ENCODE measurements at regions not wholly inside any gene's neighbourhood (a gene's known extent, or its start where the extent isn't known, plus 50 kb on each side); places are given as distances from the start of the nearest gene placed in this dataset.

DNA sequence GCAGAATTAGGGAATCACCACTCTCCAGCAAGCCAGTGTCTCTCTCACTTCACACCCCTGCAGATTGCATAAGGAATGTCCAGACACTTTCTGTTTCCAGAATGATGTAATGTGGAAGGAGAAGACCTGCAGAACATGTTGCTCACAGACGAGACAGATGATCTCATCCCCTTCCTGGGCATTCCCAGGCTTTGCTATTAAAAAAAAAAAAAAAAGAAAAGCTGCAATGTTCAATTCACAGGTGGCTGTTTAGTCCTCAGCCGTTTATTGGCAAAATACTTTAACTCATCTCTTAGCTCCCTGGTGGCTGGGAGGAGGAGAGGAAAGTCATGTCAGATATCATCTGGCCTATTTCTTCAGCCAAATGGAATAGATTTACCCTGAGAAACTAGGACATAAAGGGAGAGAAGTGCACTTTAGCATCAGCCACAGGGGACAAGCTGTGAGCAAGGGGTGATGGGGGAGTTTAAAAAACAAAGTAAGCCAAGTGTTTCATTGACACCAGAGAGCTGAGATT, 95.9 kb upstream of the TNC start:
- DNase-seq (ENCODE audit: low spot score) (no peak), FAIRE-seq (no peak), ATAC-seq (no peak)
- Histone ChIP-seq H3K4me3 (replicated peaks in 1 of 3; ENCODE audit: insufficient read depth in 1 of 3, low read depth in 2 of 3, low read length in 3 of 3) (no peak overlapping the region), H2AFZ (ENCODE audit: low read length) (no peak overlapping the region), H3K9ac (ENCODE audit: insufficient read depth, low read depth, low read length) (no peak overlapping the region), H3K9me3 (ENCODE audit: low read length) (no peaks in the 10 kb centered on the region), H3K27me3 (ENCODE audit: control insufficient read depth in 1 of 2, insufficient read depth in 2 of 2, low read length in 2 of 2) (no peaks in the 10 kb centered on the region), H3K4me2 (ENCODE audit: low read depth, low read length) (no peak overlapping the region), H3K27ac (ENCODE audit: extremely low read length, insufficient read depth, low read length) (no peak overlapping the region), H3K79me2 (ENCODE audit: insufficient read depth, low read length) (no peaks in the 10 kb centered on the region), H3K36me3 (replicated peaks in 1 of 2; ENCODE audit: control insufficient read depth in 1 of 2, insufficient read depth in 2 of 2, low read length in 2 of 2) (no peaks in the 10 kb centered on the region), H3K4me1 (ENCODE audit: insufficient read depth, low read length) (no peaks in the 10 kb centered on the region), H4K20me1 (ENCODE audit: insufficient read depth, low read length) (no peaks in the 10 kb centered on the region)
- in situ Hi-C loops (cut with HindIII; ENCODE audit: extremely low pct_ligation_motif_present, low pct_unique_long_range_greater_than_20kb) = no loop called here
- CTCF ChIA-PET (ENCODE audit: low intra/inter-chr PET ratio, low total read pairs) = no interaction called here
- BruUV-seq (replicated peaks) = no TSS peak
- 0% methylated on average over 2 of the region's 2 CpGs for WGBS (ENCODE audit: low lambda C conversion rate)
- POLR2A ChIA-PET = no interaction called here
- no peak for TF ChIP-seq KMT2A (CRISPR knock-in tag; IDR thresholded peaks at IDR 0.05)
- no peak for TF ChIP-seq NCOA2 (CRISPR knock-in tag; IDR thresholded peaks at IDR 0.05)
- no peak for TF ChIP-seq ZNF326 (CRISPR knock-in tag; IDR thresholded peaks at IDR 0.05; ENCODE audit: borderline replicate concordance)
- TF ChIP-seq ATF7 (IDR thresholded peaks at IDR 0.05) = 0 out of 2 replicates have a peak, but pooled peaks have one; percentile 29
- no peak for TF ChIP-seq ATF7 (CRISPR knock-in tag; IDR thresholded peaks at IDR 0.05)
- TF ChIP-seq ATF6 (CRISPR knock-in tag; conservative IDR thresholded peaks at IDR 0.05) = no peak
- no peak for TF ChIP-seq ZKSCAN5 (CRISPR knock-in tag; IDR thresholded peaks at IDR 0.05)
- TF ChIP-seq ZNF891 (CRISPR knock-in tag; IDR thresholded peaks at IDR 0.05) = no peak
- TF ChIP-seq ZNF672 (CRISPR knock-in tag; IDR thresholded peaks at IDR 0.05) = no peak
- intact Hi-C loops (cut with micrococcal nuclease; ENCODE audit: unreplicated experiment) = no loop called here

DNA sequence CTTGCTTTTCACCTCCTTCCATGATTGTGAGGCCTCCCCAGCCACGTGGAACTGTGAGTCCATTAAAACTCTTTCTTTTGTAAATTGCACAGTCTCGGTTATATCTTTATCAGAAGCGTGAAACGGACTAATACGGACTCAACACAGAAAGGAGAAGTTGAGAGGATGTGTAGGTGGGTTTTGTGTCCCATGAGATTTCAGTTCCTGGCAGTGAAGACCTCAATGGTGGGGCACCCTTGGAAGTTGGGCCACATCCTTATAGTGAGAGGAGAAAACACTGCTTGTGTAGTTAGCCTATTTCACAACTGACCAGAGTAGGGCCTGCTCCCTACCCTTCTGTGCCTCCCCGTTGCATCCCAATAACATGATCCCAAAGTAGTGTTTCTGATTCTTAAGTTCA, 98.9 kb upstream of the TNC start:
- H3K27ac ChIP-seq (ENCODE audit: extremely low read length, insufficient read depth, low read length) = no peak overlapping the region
- CTCF ChIA-PET (ENCODE audit: low intra/inter-chr PET ratio, low total read pairs) = no interaction called here
- POLR2A ChIA-PET = no interaction called here
- H2AFZ ChIP-seq (ENCODE audit: low read length) = no peak overlapping the region
- no peaks in the 10 kb centered on the region for H3K36me3 ChIP-seq (replicated peaks in 1 of 2; ENCODE audit: control insufficient read depth in 1 of 2, insufficient read depth in 2 of 2, low read length in 2 of 2)
- no peak overlapping the region for H3K4me2 ChIP-seq (ENCODE audit: low read depth, low read length)
- ATAC-seq (no peak), DNase-seq (ENCODE audit: low spot score) (no peak), FAIRE-seq (no peak)
- TF ChIP-seq KLF9 (CRISPR knock-in tag; IDR thresholded peaks at IDR 0.05; ENCODE audit: low read depth) (no peak), SP140L (CRISPR knock-in tag; IDR thresholded peaks at IDR 0.05; ENCODE audit: borderline replicate concordance) (no peak)
- no TSS peak for BruUV-seq (replicated peaks)
- intact Hi-C loops (cut with micrococcal nuclease; ENCODE audit: unreplicated experiment) (no loop called here), in situ Hi-C loops (cut with HindIII; ENCODE audit: extremely low pct_ligation_motif_present, low pct_unique_long_range_greater_than_20kb) (no loop called here)
- H3K79me2 ChIP-seq (ENCODE audit: insufficient read depth, low read length) = no peaks in the 10 kb centered on the region
- no peaks in the 10 kb centered on the region for H4K20me1 ChIP-seq (ENCODE audit: insufficient read depth, low read length)
- no peaks in the 10 kb centered on the region for H3K27me3 ChIP-seq (ENCODE audit: control insufficient read depth in 1 of 2, insufficient read depth in 2 of 2, low read length in 2 of 2)
- no peak overlapping the region for H3K9ac ChIP-seq (ENCODE audit: insufficient read depth, low read depth, low read length)
- no peaks in the 10 kb centered on the region for H3K4me1 ChIP-seq (ENCODE audit: insufficient read depth, low read length)
- H3K4me3 ChIP-seq (replicated peaks in 1 of 3; ENCODE audit: insufficient read depth in 1 of 3, low read depth in 2 of 3, low read length in 3 of 3) = no peak overlapping the region
- no peaks in the 10 kb centered on the region for H3K9me3 ChIP-seq (ENCODE audit: low read length)
- WGBS (ENCODE audit: low lambda C conversion rate) = 8% methylated on average over 6 of the region's 6 CpGs
